ENCODE measurements at regions not wholly inside any gene's neighbourhood (a gene's known extent, or its start where the extent isn't known, plus 50 kb on each side); places are given as distances from the start of the nearest gene placed in this dataset.

DNA sequence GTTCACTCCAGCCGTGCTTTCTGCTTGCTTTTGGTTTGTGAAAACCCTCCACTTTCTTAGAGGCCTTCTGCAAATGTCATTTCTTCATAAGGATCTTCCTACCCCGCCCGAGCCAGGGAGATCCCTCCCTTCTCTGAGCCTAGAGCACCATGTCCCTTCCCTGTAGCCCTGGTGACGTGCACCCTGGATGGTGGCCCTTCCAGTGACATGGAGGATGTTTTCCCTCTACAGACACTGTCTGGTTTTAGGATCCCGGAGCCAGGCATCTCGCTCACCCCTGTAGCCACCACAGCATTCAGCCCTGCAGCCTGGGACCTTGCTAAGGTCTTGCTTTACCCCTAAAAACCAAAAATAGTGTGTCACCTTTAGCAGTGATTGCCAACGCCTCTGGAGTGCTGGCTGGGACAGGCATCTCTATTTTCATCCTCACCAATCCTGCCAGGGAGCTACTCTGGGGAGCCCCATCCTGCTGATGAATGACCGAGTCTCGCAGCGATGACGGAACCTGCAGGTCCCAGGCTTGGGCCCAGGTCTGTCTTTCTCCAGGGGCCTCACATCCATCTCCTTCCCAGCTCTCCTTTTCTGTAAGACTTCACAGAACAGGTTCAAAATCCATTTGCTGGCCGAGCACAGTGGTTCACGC is 394.1 kb upstream of the TNRC6C start:
- Mint-ChIP-seq H3K4me1 (peaks cover 2% of the 10 kb centered on the region), H3K27ac (no peak overlapping the region), H3K36me3 (no peaks in the 10 kb centered on the region), H3K27me3 (peaks cover 29% of the 10 kb centered on the region), H3K9me3 (no peaks in the 10 kb centered on the region), H3K4me3 (no peak overlapping the region)
- ATAC-seq (ENCODE audit: low read depth) (no peak), DNase-seq (no peak)
- POLR2A ChIA-PET: no interaction called here

DNA sequence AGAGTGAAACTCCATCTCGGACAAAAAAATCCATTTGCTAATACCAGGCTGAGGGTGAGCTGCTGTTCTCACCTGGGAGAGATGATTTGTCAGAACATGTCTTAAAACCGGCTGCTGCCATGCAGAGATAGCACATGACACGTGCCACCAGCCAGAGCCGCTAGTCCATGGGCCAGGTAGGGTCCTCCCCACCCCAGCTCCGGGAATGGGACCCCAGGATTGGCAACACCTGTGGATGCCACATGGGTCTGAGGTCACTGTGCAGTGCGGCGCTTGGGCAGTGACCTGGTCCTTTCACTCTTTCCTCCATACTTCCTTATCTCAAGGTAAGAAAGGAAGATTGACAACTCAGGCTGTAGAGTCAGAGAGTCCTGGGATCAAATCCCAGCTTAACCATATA is 393.3 kb upstream of the TNRC6C start:
- H3K27ac Mint-ChIP-seq: no peak overlapping the region
- no peaks in the 10 kb centered on the region for H3K9me3 Mint-ChIP-seq
- no peaks in the 10 kb centered on the region for H3K36me3 Mint-ChIP-seq

GRCh38 chr17:77566151-77566550 is 392.4 kb upstream of the TNRC6C start:
- peaks cover 31% of the 10 kb centered on the region for H3K27me3 Mint-ChIP-seq
- no peak overlapping the region for H3K4me3 Mint-ChIP-seq
- DNase-seq (no peak), ATAC-seq (ENCODE audit: low read depth) (no peak)
- no peak overlapping the region for H3K27ac Mint-ChIP-seq
- no peaks in the 10 kb centered on the region for H3K36me3 Mint-ChIP-seq
- POLR2A ChIA-PET: no interaction called here
- peaks cover 2% of the 10 kb centered on the region for H3K4me1 Mint-ChIP-seq
- H3K9me3 Mint-ChIP-seq: no peaks in the 10 kb centered on the region

More for the DNA sequence above, 393.3 kb upstream of the TNRC6C start:
- Mint-ChIP-seq H3K4me1 (peaks cover 2% of the 10 kb centered on the region), H3K4me3 (no peak overlapping the region), H3K27me3 (peaks cover 27% of the 10 kb centered on the region)
- DNase-seq (no peak), ATAC-seq (ENCODE audit: low read depth) (no peak)
- POLR2A ChIA-PET: no interaction called here

GRCh38 chr17:77566566-77567138 is 391.9 kb upstream of the TNRC6C start:
- H3K4me1 Mint-ChIP-seq: peaks cover 5% of the 10 kb centered on the region

GRCh38 chr17:77568540-77568939 is 390.0 kb upstream of the TNRC6C start:
- Mint-ChIP-seq H3K27ac (no peak overlapping the region), H3K9me3 (no peaks in the 10 kb centered on the region), H3K36me3 (no peaks in the 10 kb centered on the region), H3K4me1 (peaks cover 10% of the 10 kb centered on the region), H3K27me3 (peaks cover 51% of the 10 kb centered on the region), H3K4me3 (no peak overlapping the region)
- POLR2A ChIA-PET: no interaction called here
- DNase-seq: no peak
- no peak for ATAC-seq (ENCODE audit: low read depth)

More at GRCh38 chr17:77566566-77567138, 391.9 kb upstream of the TNRC6C start:
- no peak for DNase-seq
- H3K36me3 Mint-ChIP-seq: no peaks in the 10 kb centered on the region
- POLR2A ChIA-PET: no interaction called here
- H3K4me3 Mint-ChIP-seq: no peak overlapping the region
- H3K9me3 Mint-ChIP-seq: no peaks in the 10 kb centered on the region
- H3K27ac Mint-ChIP-seq: no peak overlapping the region
- peaks cover 34% of the 10 kb centered on the region for H3K27me3 Mint-ChIP-seq
- no peak for ATAC-seq (ENCODE audit: low read depth)

- H3K4me1 Mint-ChIP-seq: peaks cover 10% of the 10 kb centered on the region
- no peak overlapping the region for H3K27ac Mint-ChIP-seq
- POLR2A ChIA-PET: no interaction called here
- no peak overlapping the region for H3K4me3 Mint-ChIP-seq
- ATAC-seq (ENCODE audit: low read depth) (no peak), DNase-seq (no peak)
- peaks cover 57% of the 10 kb centered on the region for H3K27me3 Mint-ChIP-seq
- H3K9me3 Mint-ChIP-seq: no peaks in the 10 kb centered on the region
- no peaks in the 10 kb centered on the region for H3K36me3 Mint-ChIP-seq
Observed at GRCh38 chr17:77569846-77570564, 388.5 kb upstream of the TNRC6C start.

GRCh38 chr17:77570565-77570898 is 388.0 kb upstream of the TNRC6C start:
- ATAC-seq (ENCODE audit: low read depth): no peak
- POLR2A ChIA-PET: no interaction called here

GRCh38 chr17:77571155-77571981 is 387.1 kb upstream of the TNRC6C start:
- peak; percentile 22 for DNase-seq
- POLR2A ChIA-PET: no interaction called here
- no peak overlapping the region for H3K27ac Mint-ChIP-seq
- H3K36me3 Mint-ChIP-seq: no peaks in the 10 kb centered on the region
- peak; percentile 36 for ATAC-seq (ENCODE audit: low read depth)
- no peaks in the 10 kb centered on the region for H3K9me3 Mint-ChIP-seq
- H3K4me3 Mint-ChIP-seq: peak overlapping the region; percentile 39
- H3K27me3 Mint-ChIP-seq: peaks cover 55% of the 10 kb centered on the region
- peaks cover 8% of the 10 kb centered on the region for H3K4me1 Mint-ChIP-seq

More at GRCh38 chr17:77570565-77570898, 388.0 kb upstream of the TNRC6C start:
- Mint-ChIP-seq H3K4me1 (peaks cover 10% of the 10 kb centered on the region), H3K36me3 (no peaks in the 10 kb centered on the region), H3K27ac (no peak overlapping the region), H3K4me3 (no peak overlapping the region), H3K9me3 (no peaks in the 10 kb centered on the region), H3K27me3 (peaks cover 55% of the 10 kb centered on the region)
- peak; percentile 23 for DNase-seq

GRCh38 chr17:77572065-77572601 is 386.4 kb upstream of the TNRC6C start:
- POLR2A ChIA-PET: interaction anchor here (0.5 kb wide), 1 partner anchor 389 kb away, joined by 3 read pairs; no protein-coding TSS in a partner anchor
- peaks cover 55% of the 10 kb centered on the region for H3K27me3 Mint-ChIP-seq
- H3K36me3 Mint-ChIP-seq: no peaks in the 10 kb centered on the region
- no peaks in the 10 kb centered on the region for H3K9me3 Mint-ChIP-seq
- H3K4me1 Mint-ChIP-seq: peaks cover 8% of the 10 kb centered on the region
- DNase-seq (peak; percentile 24), ATAC-seq (ENCODE audit: low read depth) (no peak)
- H3K4me3 Mint-ChIP-seq: peak overlapping the region; percentile 39
- H3K27ac Mint-ChIP-seq: no peak overlapping the region

DNA sequence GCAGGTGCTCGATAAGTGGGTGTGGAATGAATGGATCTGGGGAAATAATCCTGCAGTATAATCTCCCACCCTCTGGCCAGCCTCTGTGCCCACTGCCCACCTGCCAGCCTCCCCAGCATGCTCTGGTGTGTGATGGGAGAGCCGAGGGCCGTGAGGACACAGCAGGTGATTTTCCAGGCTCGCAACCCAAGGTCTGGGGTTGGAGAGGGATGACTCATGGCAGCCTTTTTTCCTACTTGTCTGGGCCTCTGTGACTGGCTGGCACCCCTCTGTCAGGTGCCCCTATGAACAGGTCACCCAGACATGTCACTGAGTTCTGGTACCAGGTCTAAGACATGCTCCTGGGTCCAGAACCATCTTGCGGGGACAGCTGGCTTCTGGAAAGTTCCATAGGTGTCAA is 385.7 kb upstream of the TNRC6C start:
- no peak overlapping the region for H3K27ac Mint-ChIP-seq

GRCh38 chr17:77577491-77577890 is 381.0 kb upstream of the TNRC6C start:
- DNase-seq (peak; percentile 21), ATAC-seq (ENCODE audit: low read depth) (no peak)
- POLR2A ChIA-PET: no interaction called here
- Mint-ChIP-seq H3K36me3 (no peaks in the 10 kb centered on the region), H3K27ac (no peak overlapping the region), H3K4me3 (no peak overlapping the region), H3K27me3 (peaks cover 31% of the 10 kb centered on the region), H3K4me1 (peaks cover 10% of the 10 kb centered on the region), H3K9me3 (no peaks in the 10 kb centered on the region)

More for the DNA sequence above, 385.7 kb upstream of the TNRC6C start:
- POLR2A ChIA-PET: interaction anchor here (1.1 kb wide), 1 partner anchor 385 kb away, joined by 3 read pairs; the partner anchor contains the start of gene TNRC6C
- Mint-ChIP-seq H3K27me3 (peaks cover 48% of the 10 kb centered on the region), H3K36me3 (no peaks in the 10 kb centered on the region), H3K4me3 (no peak overlapping the region), H3K4me1 (peaks cover 8% of the 10 kb centered on the region), H3K9me3 (no peaks in the 10 kb centered on the region)
- DNase-seq (peak; percentile 21), ATAC-seq (ENCODE audit: low read depth) (no peak)

DNA sequence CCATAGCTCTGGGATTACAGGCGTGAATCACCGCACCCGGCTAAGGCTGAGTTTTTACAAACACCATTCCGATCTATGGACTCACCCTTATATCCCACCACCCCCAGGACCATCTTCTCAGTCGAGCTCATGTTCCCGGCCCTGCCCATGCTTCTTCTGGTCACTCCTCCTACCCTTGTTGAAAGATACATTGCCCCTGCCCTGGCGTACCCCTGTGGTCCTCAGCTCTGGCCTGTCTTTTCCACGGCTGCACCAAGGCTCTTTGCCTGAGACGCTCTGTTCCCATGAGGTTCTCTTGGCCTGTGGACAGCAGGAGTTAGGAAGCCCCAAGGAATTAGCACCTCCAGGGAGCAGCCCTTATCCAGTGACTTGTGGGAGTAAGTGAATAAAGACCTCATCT is 379.4 kb upstream of the TNRC6C start:
- POLR2A ChIA-PET: interaction anchor here (0.5 kb wide), 1 partner anchor 952 kb away, joined by 3 read pairs; no protein-coding TSS in a partner anchor
- Mint-ChIP-seq H3K27ac (no peak overlapping the region), H3K4me3 (no peak overlapping the region)

GRCh38 chr17:77579682-77580081 is 378.8 kb upstream of the TNRC6C start:
- Mint-ChIP-seq H3K4me3 (peak overlapping the region; percentile 55), H3K27me3 (peaks cover 15% of the 10 kb centered on the region), H3K9me3 (no peaks in the 10 kb centered on the region), H3K27ac (peak overlapping the region; percentile 40), H3K4me1 (peaks cover 10% of the 10 kb centered on the region), H3K36me3 (no peaks in the 10 kb centered on the region)
- peak; percentile 74 for ATAC-seq (ENCODE audit: low read depth)
- POLR2A ChIA-PET: no interaction called here
- DNase-seq: no peak

More for the DNA sequence above, 379.4 kb upstream of the TNRC6C start:
- peaks cover 18% of the 10 kb centered on the region for H3K27me3 Mint-ChIP-seq
- H3K4me1 Mint-ChIP-seq: peaks cover 10% of the 10 kb centered on the region
- ATAC-seq (ENCODE audit: low read depth) (no peak), DNase-seq (peak; percentile 13)
- no peaks in the 10 kb centered on the region for H3K36me3 Mint-ChIP-seq
- H3K9me3 Mint-ChIP-seq: no peaks in the 10 kb centered on the region

Data from activated naive CD8-positive, alpha-beta T cell treated with anti-CD3 and anti-CD28 coated beads, Interleukin-2, amount 10 ng/mL, durations not matched to agents 7 days and 5 days (primary cell).